HG02970 (cell line): ENCODE measurements at regions not wholly inside any gene's neighbourhood (a gene's known extent, or its start where the extent isn't known, plus 50 kb on each side); places are given as distances from the start of the nearest gene placed in this dataset.

ENCODE experiments used
- ATAC-seq: cut with Tn5 transposase; IDR thresholded peaks from one replicate; pipeline ENCODE4 v1.9.1; 2021; ENCODE audit warnings: mild to moderate bottlenecking, moderate library complexity, moderate number of reproducible peaks; ENCODE audit not compliant: unreplicated experiment, low FRiP score

GRCh38 chr21:28550057-28550825, 442.4 kb downstream of the LTN1 start:
- no peak for ATAC-seq

- no peak for ATAC-seq
Observed at GRCh38 chr21:28548291-28548690, 444.4 kb downstream of the LTN1 start.

GRCh38 chr21:28547766-28548165, 444.9 kb downstream of the LTN1 start:
- ATAC-seq = no peak

- no peak for ATAC-seq
Observed at GRCh38 chr21:28543975-28544374, 448.7 kb downstream of the LTN1 start.

GRCh38 chr21:28541371-28542112, 451.1 kb downstream of the LTN1 start:
- no peak for ATAC-seq

- ATAC-seq = no peak
Observed at GRCh38 chr21:28540514-28540913, 452.2 kb downstream of the LTN1 start.

GRCh38 chr21:28539623-28539988, 453.1 kb downstream of the LTN1 start:
- no peak for ATAC-seq

GRCh38 chr21:28538987-28539622, 453.6 kb downstream of the LTN1 start:
- no peak for ATAC-seq

GRCh38 chr21:28537371-28538079, 455.2 kb downstream of the LTN1 start:
- no peak for ATAC-seq

GRCh38 chr21:28532446-28532845, 460.2 kb downstream of the LTN1 start:
- ATAC-seq = no peak

GRCh38 chr21:28523367-28523766, 469.3 kb downstream of the LTN1 start:
- ATAC-seq = no peak

- ATAC-seq = no peak
Observed at GRCh38 chr21:28522014-28522799, 470.5 kb downstream of the LTN1 start.

- ATAC-seq = no peak
Observed at GRCh38 chr21:28518630-28519029, 474.0 kb downstream of the LTN1 start.

- ATAC-seq = peak; percentile 97
Observed at GRCh38 chr21:28516991-28517592, 475.6 kb downstream of the LTN1 start.

- ATAC-seq = no peak
Observed at GRCh38 chr21:28516021-28516420, 476.7 kb downstream of the LTN1 start.

- ATAC-seq = no peak
Observed at GRCh38 chr21:28513428-28513827, 479.2 kb downstream of the LTN1 start.

- ATAC-seq = no peak
Observed at GRCh38 chr21:28509031-28509430, 483.6 kb downstream of the LTN1 start.

- no peak for ATAC-seq
Observed at GRCh38 chr21:28508126-28508525, 484.6 kb downstream of the LTN1 start.

GRCh38 chr21:28496517-28496916, 496.2 kb downstream of the LTN1 start:
- ATAC-seq = no peak

- no peak for ATAC-seq
Observed at GRCh38 chr21:28492127-28492526, 500.6 kb downstream of the LTN1 start.
